H1 (cell line): ENCODE measurements at regions not wholly inside any gene's neighbourhood (a gene's known extent, or its start where the extent isn't known, plus 50 kb on each side); places are given as distances from the start of the nearest gene placed in this dataset.

Experiments
- CTCF ChIA-PET: fragments of 300-600 bp; sonication (Branson Sonifier 250); formaldehyde crosslinking; loops from one replicate; lab custom pipeline; 2021; ENCODE audit not compliant: partially characterized antibody; lab: Charles Lee
- POLR2A ChIA-PET: fragments of 300-600 bp; sonication (Branson Sonifier 250); formaldehyde crosslinking; loops from one replicate; lab custom pipeline; 2021; ENCODE audit warnings: inconsistent platforms; ENCODE audit not compliant: partially characterized antibody; lab: Charles Lee
- DNase-seq, 2 experiments: peaks; one replicate each; pipeline versions ENCODE4 v3.0.0 to v3.0.0-alpha.2; 2010 to 2022; ENCODE audit warnings: low spot score in 2 of 2, low read depth in 1 of 2, mixed read lengths in 1 of 2
- FAIRE-seq: peaks from 2 replicates; lab custom pipeline; 2011; peaks lifted over from hg19 to GRCh38; lab: Jason Lieb, UNC
- H2AFZ ChIP-seq: 2 replicates; pipeline ENCODE4 v1.8.1; 2012; ENCODE audit warnings: low read length, inconsistent platforms
- H2AK5ac ChIP-seq: 2 replicates; pipeline ENCODE4 v1.6.1; 2013; ENCODE audit warnings: low read depth, low read length
- H2BK120ac ChIP-seq: replicated peaks from 2 replicates; pipeline ENCODE3; 2013; ENCODE audit warnings: low read depth, low read length, inconsistent platforms
- H2BK12ac ChIP-seq: 2 replicates; pipeline ENCODE4 v1.6.1; 2013; ENCODE audit warnings: low read depth, low read length
- H2BK15ac ChIP-seq: 2 replicates; pipeline ENCODE4 v1.6.1; 2013; ENCODE audit warnings: low read length
- H2BK20ac ChIP-seq: 2 replicates; pipeline ENCODE4 v1.6.1; 2013; ENCODE audit warnings: low read length
- H2BK5ac ChIP-seq: 2 replicates; pipeline ENCODE4 v1.6.1; 2013; ENCODE audit warnings: low read depth, low read length
- H3K14ac ChIP-seq: 2 replicates; pipeline ENCODE4 v1.6.1; 2013; ENCODE audit warnings: inconsistent platforms; ENCODE audit not compliant: insufficient read length
- H3K18ac ChIP-seq: 2 replicates; pipeline ENCODE4 v1.6.1; 2013; ENCODE audit warnings: low read length; ENCODE audit errors: extremely low read depth
- H3K23ac ChIP-seq: 2 replicates; pipeline ENCODE4 v1.6.1; 2013; ENCODE audit warnings: inconsistent platforms; ENCODE audit not compliant: insufficient read length
- H3K23me2 ChIP-seq: 2 replicates; pipeline ENCODE4 v1.6.1; 2013; ENCODE audit warnings: low read depth, low read length
- H3K27ac ChIP-seq: 2 replicates; pipeline ENCODE4 v1.6.1; 2011; ENCODE audit warnings: low read depth, low read length, inconsistent platforms
- H3K27me3 ChIP-seq, 4 experiments: replicated peaks in 1 of 4; 1 replicate in 1 of 4; 2 replicates in 3 of 4; pipeline versions ENCODE4 v1.6.1 to v1.8.1; 2011 to 2013; ENCODE audit warnings: low read length in 3 of 4, mild to moderate bottlenecking in 3 of 4, inconsistent platforms in 2 of 4, mixed read lengths in 2 of 4, moderate library complexity in 1 of 4; ENCODE audit not compliant: control insufficient read depth in 3 of 4, insufficient read depth in 3 of 4; ENCODE audit errors: extremely low read depth in 1 of 4
- H3K36me3 ChIP-seq, 4 experiments: 2 replicates each; pipeline versions ENCODE4 v1.6.1 to v1.8.1; 2011 to 2013; ENCODE audit warnings: mild to moderate bottlenecking in 4 of 4, low read length in 3 of 4, moderate library complexity in 2 of 4, control low read depth in 1 of 4, inconsistent platforms in 1 of 4; ENCODE audit not compliant: insufficient read depth in 4 of 4, control insufficient read depth in 2 of 4
- H3K4ac ChIP-seq: replicated peaks from 2 replicates; pipeline ENCODE3; 2013; ENCODE audit warnings: low read length, low read depth, mixed read lengths, inconsistent platforms; ENCODE audit not compliant: insufficient read length
- H3K4me1 ChIP-seq, 4 experiments: replicated peaks in 1 of 4; 1 replicate in 1 of 4; 2 replicates in 3 of 4; pipeline versions ENCODE4 v1.6.1 to v1.8.1; 2011 to 2013; ENCODE audit warnings: low read length in 3 of 4, inconsistent platforms in 2 of 4, mixed read lengths in 1 of 4; ENCODE audit not compliant: insufficient read depth in 4 of 4, control insufficient read depth in 3 of 4
- H3K4me2 ChIP-seq, 2 experiments: 2 replicates each; pipeline versions ENCODE4 v1.6.1 to v1.8.1; 2011 to 2013; ENCODE audit warnings: low read depth in 2 of 2, low read length in 2 of 2, control low read depth in 1 of 2, inconsistent platforms in 1 of 2, mild to moderate bottlenecking in 1 of 2; ENCODE audit not compliant: insufficient read depth in 1 of 2
- H3K4me3 ChIP-seq, 4 experiments: fragments of 200-600, 300-600 bp in 1 of 4; sonication (generic), shearing (Covaris generic), sonication (Bioruptor Twin) in 1 of 4; 2 replicates each; pipeline versions ENCODE4 v1.5.1 to v1.8.1; 2011 to 2016; ENCODE audit warnings: low read length in 4 of 4, low read depth in 3 of 4, control low read depth in 2 of 4, inconsistent platforms in 2 of 4, mild to moderate bottlenecking in 2 of 4, mixed read lengths in 1 of 4, moderate library complexity in 1 of 4; ENCODE audit not compliant: insufficient read depth in 2 of 4; ENCODE audit errors: extremely low read depth in 1 of 4
- H3K56ac ChIP-seq: replicated peaks from 2 replicates; pipeline ENCODE3; 2013; ENCODE audit warnings: low read depth, mild to moderate bottlenecking, mixed read lengths, low read length, inconsistent platforms; ENCODE audit not compliant: insufficient read length
- H3K79me1 ChIP-seq: 2 replicates; pipeline ENCODE4 v1.6.1; 2013; ENCODE audit warnings: low read depth, low read length, control low read depth
- H3K79me2 ChIP-seq, 2 experiments: 2 replicates each; pipeline versions ENCODE4 v1.6.1 to v1.8.1; 2012 to 2013; ENCODE audit warnings: low read length in 2 of 2, mild to moderate bottlenecking in 2 of 2, inconsistent platforms in 1 of 2; ENCODE audit not compliant: insufficient read depth in 2 of 2, control insufficient read depth in 1 of 2
- H3K9ac ChIP-seq, 4 experiments: replicated peaks in 1 of 4; 1 replicate in 1 of 4; 2 replicates in 3 of 4; pipeline versions ENCODE4 v1.6.1 to v1.8.1; 2011 to 2013; ENCODE audit warnings: low read depth in 3 of 4, low read length in 3 of 4, control low read depth in 2 of 4, mild to moderate bottlenecking in 2 of 4, moderate library complexity in 2 of 4, inconsistent platforms in 1 of 4; ENCODE audit errors: extremely low read depth in 1 of 4
- H3K9me3 ChIP-seq, 2 experiments: 2 replicates each; pipeline versions ENCODE4 v1.6.1 to v1.8.1; 2012 to 2013; ENCODE audit warnings: mild to moderate bottlenecking in 2 of 2, moderate library complexity in 2 of 2, control low read depth in 1 of 2, inconsistent platforms in 1 of 2, low read depth in 1 of 2, low read length in 1 of 2, mixed read lengths in 1 of 2; ENCODE audit not compliant: insufficient read depth in 2 of 2
- H4K20me1 ChIP-seq, 2 experiments: replicated peaks in 1 of 2; 2 replicates each; pipeline versions ENCODE3 to v1.8.1; 2011 to 2013; ENCODE audit warnings: inconsistent platforms in 2 of 2, low read length in 2 of 2, mild to moderate bottlenecking in 1 of 2; ENCODE audit not compliant: insufficient read depth in 2 of 2, control insufficient read depth in 1 of 2
- H4K5ac ChIP-seq: 2 replicates; pipeline ENCODE4 v1.6.1; 2013; ENCODE audit warnings: low read length, low read depth, mixed read lengths, inconsistent platforms; ENCODE audit not compliant: insufficient read length
- H4K8ac ChIP-seq: 2 replicates; pipeline ENCODE4 v1.8.0; 2013; ENCODE audit warnings: mild to moderate bottlenecking, moderate library complexity, low read length, inconsistent platforms; ENCODE audit not compliant: insufficient read depth; ENCODE audit errors: extremely low read depth
- H4K91ac ChIP-seq: replicated peaks from 2 replicates; pipeline ENCODE3; 2013; ENCODE audit warnings: low read length, mixed read lengths, inconsistent platforms; ENCODE audit not compliant: insufficient read length
- BRCA1 ChIP-seq: IDR thresholded peaks from 2 replicates; pipeline ENCODE4 v1.6.1; 2012; ENCODE audit warnings: low read depth, low read length, improper control_type of control experiment
- CREB1 ChIP-seq: IDR thresholded peaks from 2 replicates; pipeline ENCODE4 v1.6.1; 2012; ENCODE audit warnings: inconsistent platforms
- HDAC6 ChIP-seq: IDR thresholded peaks from one replicate; pipeline ENCODE4 v1.7.1; 2012; ENCODE audit warnings: low read depth, mild to moderate bottlenecking, inconsistent platforms, low read length, moderate library complexity
- KDM1A ChIP-seq: fragments of 200-600, 300-600 bp; sonication (generic); IDR thresholded peaks from 2 replicates; pipeline ENCODE4 v1.7.1; 2016; ENCODE audit warnings: mild to moderate bottlenecking, low read length, borderline replicate concordance
- MAFK ChIP-seq: IDR thresholded peaks from 2 replicates; pipeline ENCODE4 v1.6.1; 2012; ENCODE audit warnings: low read depth, mild to moderate bottlenecking, improper control_type of control experiment, low read length
- SAP30 ChIP-seq: fragments of 300-600 bp; sonication (generic); IDR thresholded peaks from 2 replicates; pipeline ENCODE4 v1.7.1; 2012; ENCODE audit warnings: low read length, moderate library complexity, mild to moderate bottlenecking, inconsistent platforms; ENCODE audit not compliant: insufficient read depth, insufficient replicate concordance
- SIX5 ChIP-seq: IDR thresholded peaks from 2 replicates; pipeline ENCODE4 v1.6.1; 2011; ENCODE audit warnings: mild to moderate bottlenecking, low read depth, low read length
- WGBS, 2 experiments: shearing (Covaris generic) in 1 of 2; methylation state at CpG; one replicate each; pipeline versions ENCODE4 v1.1.6 to v1.1.7; 2013 to 2015; ENCODE audit warnings: low lambda C conversion rate in 2 of 2, mixed read lengths in 2 of 2, inconsistent platforms in 1 of 2, low coverage in 1 of 2, missing lambda C conversion rate in 1 of 2; ENCODE audit not compliant: insufficient replicate concordance in 2 of 2, insufficient coverage in 1 of 2, insufficient read length in 1 of 2; ENCODE audit errors: extremely low coverage in 1 of 2, missing lambda C conversion rate in 1 of 2; 5-methylcytosine and 5-hydroxymethylcytosine counted together

DNA sequence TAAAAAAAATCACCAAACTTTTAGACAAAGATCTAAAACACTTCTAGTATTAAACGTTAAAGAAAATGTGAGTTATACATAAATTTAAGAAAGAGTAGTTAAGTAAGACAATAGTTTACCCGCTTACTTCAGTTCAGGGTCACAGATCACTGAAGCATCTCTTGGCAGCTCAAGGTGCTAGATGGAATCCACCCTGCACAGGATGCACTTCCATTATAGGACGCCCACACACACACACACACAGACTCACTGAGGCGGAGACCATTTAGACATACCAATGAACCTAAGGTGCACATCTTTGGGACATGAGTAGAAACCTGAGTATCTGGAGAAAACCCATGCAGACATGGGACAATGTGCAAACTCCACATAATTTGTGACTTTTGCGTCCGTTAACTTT is 630.6 kb upstream of the ZNF804A start:
- H4K20me1 ChIP-seq = no peaks in the 10 kb centered on the region
- H3K36me3 ChIP-seq = no peaks in the 10 kb centered on the region
- FAIRE-seq = no peak
- ChIA-PET CTCF (no interaction called here), POLR2A (no interaction called here)
- H3K4ac ChIP-seq = no peak overlapping the region
- H4K8ac ChIP-seq = no peak overlapping the region
- no peaks in the 10 kb centered on the region for H3K27me3 ChIP-seq
- H3K56ac ChIP-seq = no peak overlapping the region
- no peak for DNase-seq
- no peak overlapping the region for H3K9ac ChIP-seq
- no peaks in the 10 kb centered on the region for H3K23me2 ChIP-seq
- H3K23ac ChIP-seq = no peak overlapping the region
- H3K14ac ChIP-seq = no peak overlapping the region
- H4K91ac ChIP-seq = no peak overlapping the region
- no peaks in the 10 kb centered on the region for H3K4me1 ChIP-seq
- no peaks in the 10 kb centered on the region for H3K79me1 ChIP-seq
- H3K18ac ChIP-seq = no peak overlapping the region
- no peaks in the 10 kb centered on the region for H3K9me3 ChIP-seq
- H2AFZ ChIP-seq = no peak overlapping the region
- WGBS, 2 experiments = 96% methylated on average over 6 of the region's 6 CpGs; no CpG with 5 or more reads in 1 of the 2 experiments
- no peak overlapping the region for H2BK12ac ChIP-seq
- no peak overlapping the region for H2BK20ac ChIP-seq
- no peak overlapping the region for H4K5ac ChIP-seq
- H3K27ac ChIP-seq = no peak overlapping the region
- H3K4me2 ChIP-seq = no peak overlapping the region
- TF ChIP-seq KDM1A = no peak
- TF ChIP-seq SAP30 = no peak
- TF ChIP-seq MAFK = no peak
- no peak for TF ChIP-seq BRCA1
- no peak for TF ChIP-seq HDAC6
- TF ChIP-seq CREB1 = no peak
- no peak for TF ChIP-seq SIX5
- TF ChIP-seq, all 59 proteins: peak for 0
- Histone ChIP-seq H3K79me2 (no peaks in the 10 kb centered on the region), H2BK5ac (no peak overlapping the region), H2AK5ac (no peak overlapping the region), H2BK120ac (no peak overlapping the region), H3K4me3 (no peak overlapping the region), H2BK15ac (no peak overlapping the region)
